Tibial nerve (tissue), 4 donors: ENCODE measurements at regions not wholly inside any gene's neighbourhood (a gene's known extent, or its start where the extent isn't known, plus 50 kb on each side); places are given as distances from the start of the nearest gene placed in this dataset.

Experiments
- CTCF ChIP-seq, 5 experiments: fragments of 200-600 bp in 3 of 5; fragments of 450-650 bp in 2 of 5; sonication (generic) in 3 of 5; IDR thresholded peaks; one replicate each; pipeline ENCODE4 v1.5.1; 2016 to 2019; ENCODE audit warnings: antibody characterized with exemption in 5 of 5, mild to moderate bottlenecking in 3 of 5, moderate library complexity in 2 of 5
- EP300 ChIP-seq, 2 donors: sonication (generic); formaldehyde crosslinking; IDR thresholded peaks; one replicate each; pipeline ENCODE4 v1.6.1; 2017; ENCODE audit warnings: antibody characterized with exemption in 2 of 2, mild to moderate bottlenecking in 1 of 2
- POLR2A ChIP-seq, 2 donors: fragments of 450-650 bp; IDR thresholded peaks; one replicate each; pipeline ENCODE4 v1.6.1; 2017; ENCODE audit warnings: antibody characterized with exemption in 2 of 2, mild to moderate bottlenecking in 2 of 2, moderate library complexity in 2 of 2

GRCh38 chr14:82354126-82354525 lies 820.5 kb upstream of the SEL1L start:
- no peak for TF ChIP-seq CTCF (IDR thresholded peaks at IDR 0.05)
- TF ChIP-seq POLR2A (IDR thresholded peaks at IDR 0.05) = no peak
- TF ChIP-seq EP300 (IDR thresholded peaks at IDR 0.05) = no peak
